ENCODE measurements at regions not wholly inside any gene's neighbourhood (a gene's known extent, or its start where the extent isn't known, plus 50 kb on each side); places are given as distances from the start of the nearest gene placed in this dataset.

DNA sequence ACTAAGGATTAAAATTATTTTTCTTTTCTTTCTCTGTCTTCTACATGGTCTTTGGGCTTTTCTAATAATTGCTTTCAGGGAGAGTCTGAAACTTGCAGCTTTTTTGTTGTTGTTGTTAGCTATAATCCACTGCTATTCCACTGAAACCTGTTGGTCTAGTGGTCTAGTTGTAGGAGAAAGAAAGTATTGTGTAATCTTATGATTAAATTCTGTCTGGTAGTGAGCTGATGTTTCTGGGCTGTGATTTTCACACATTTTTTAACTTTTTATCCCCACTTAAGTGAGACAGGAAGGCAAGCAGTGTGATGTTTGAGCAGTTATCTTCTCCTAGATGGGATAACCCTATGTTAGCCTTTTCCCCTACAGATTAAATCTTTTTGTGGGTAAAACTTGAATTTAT, 825.2 kb downstream of the PCDH7 start:
- FAIRE-seq: no peak

DNA sequence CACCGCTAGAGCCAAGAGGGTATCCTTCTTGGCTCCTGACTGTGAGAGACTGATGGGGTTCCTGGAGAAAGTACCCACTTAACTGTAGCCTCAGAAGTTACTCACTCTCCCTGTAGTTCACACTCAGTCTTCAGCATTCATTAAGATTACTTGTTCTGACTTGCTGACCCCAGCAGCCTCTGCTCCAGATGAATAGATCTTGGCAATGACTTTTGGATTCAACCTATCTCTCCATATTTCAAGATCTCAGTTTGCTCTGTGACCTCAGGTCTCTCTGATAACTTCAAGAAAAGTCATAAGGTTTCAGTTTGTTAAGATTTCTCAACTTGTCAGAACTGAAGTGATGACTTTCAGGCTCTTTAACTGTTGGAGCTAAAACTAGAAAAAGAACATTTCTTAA, 825.6 kb downstream of the PCDH7 start:
- FAIRE-seq: no peak

DNA sequence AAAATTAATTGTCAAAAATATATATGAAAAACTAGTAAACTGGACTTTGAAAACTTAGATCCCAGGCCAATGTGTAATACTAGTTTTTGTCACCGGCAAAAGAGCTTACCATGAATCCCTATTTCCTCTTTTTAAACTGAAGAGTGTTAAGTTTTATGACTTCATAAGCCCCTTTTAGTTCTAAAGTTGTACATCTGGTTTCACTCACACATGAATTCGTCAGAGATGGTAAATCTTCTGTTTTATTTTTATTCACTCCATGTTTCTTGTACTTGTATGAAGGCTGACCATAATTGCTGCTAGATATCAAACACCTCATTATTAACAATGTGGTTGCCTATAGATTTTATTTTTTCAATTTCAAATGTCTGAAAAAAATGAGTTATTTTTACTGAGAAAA, 827.9 kb downstream of the PCDH7 start:
- FAIRE-seq: peak; percentile 90

DNA sequence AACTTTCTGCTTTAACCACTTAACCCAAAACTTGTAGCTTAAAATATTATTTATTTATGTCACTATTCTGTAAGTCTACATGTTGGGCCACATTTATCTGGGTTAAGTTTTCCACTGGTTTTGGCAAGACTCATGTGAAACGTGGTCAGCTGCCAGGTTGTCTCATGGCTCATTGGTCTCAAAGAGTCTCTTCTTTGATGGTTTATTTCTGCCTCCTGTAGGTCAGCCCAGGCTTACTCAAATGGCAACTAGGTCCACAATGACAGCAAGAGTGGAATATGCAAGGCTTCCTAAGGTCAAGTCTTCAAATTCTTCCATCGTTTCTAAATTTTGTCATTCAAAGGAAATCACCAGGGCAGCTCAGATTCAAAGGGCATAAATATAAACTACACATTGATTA, 828.7 kb downstream of the PCDH7 start:
- no peak for FAIRE-seq

DNA sequence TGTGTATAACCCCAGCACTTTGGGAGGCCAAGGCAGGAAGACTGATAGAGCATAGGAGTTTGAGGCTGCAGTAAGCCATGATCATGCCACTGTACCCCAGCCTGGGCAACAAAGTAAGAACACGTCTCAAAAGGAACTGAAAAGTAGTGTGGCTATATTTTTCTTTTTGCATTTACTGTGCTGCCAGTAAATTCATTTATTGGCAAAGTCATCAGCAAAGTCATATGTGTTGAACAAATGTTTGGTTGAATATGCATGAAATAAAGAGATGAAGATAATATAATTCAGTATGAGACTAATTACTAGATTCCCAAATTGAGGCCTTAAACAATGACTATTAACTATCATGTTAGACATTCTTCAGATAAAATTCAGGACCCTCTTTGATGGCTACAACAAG, 829.1 kb downstream of the PCDH7 start:
- FAIRE-seq: no peak

DNA sequence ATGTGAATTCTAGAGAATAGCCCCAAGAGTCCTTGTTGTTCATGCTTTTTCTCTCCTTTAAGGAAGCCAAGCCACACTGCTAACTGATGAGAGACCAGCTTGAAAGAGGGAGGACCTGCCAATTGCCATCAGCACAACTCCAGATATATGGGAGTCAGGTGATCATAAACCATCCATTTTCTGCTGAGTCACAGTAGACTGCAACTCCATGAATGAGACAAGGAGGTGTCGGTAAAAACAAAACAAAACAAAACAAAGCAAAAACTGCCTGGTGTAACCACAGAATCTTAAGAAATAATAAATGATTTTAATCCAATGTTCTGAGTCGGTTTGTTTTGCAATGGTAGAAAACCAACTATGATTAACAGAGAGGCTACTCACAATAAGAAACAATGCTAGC, 837.3 kb downstream of the PCDH7 start:
- no peak for FAIRE-seq

DNA sequence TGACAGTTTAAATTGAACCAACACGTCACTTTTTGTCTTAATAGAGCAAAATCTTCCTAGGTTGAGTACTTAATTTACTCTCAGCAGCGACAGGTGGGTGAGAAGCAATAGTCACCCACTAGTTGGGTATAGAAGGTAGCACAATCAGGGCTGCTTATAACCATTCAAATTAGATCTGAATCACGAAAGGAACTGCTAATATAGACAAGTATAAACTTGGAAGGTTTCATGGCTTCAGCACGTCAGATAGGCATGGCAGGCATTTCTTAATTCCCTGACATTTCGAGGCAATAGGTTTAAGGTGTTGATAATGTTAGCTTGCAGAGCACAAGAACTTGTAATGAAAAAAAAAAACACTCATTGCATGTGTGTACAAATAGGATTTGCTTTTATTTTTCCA, 853.4 kb downstream of the PCDH7 start:
- FAIRE-seq: no peak

DNA sequence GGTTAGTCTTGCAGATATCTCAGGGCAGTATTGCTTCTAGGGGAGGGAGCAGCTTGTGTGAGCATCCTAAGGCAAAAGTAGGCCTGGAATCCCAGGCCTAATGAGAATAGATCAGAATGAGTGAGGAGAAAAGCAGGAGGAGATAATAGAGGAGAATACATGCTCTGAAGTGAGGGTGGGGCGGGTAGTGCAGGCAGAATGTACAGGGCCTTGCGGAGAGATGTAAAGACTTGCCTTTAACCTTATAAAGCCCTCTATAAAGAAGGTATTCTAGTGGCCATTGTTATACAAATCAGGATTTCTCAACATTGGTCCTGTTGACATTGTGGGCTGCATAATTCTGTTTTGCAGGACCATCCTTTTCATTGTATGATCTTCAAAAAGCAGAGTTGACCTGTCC, 855.3 kb downstream of the PCDH7 start:
- no peak for FAIRE-seq

DNA sequence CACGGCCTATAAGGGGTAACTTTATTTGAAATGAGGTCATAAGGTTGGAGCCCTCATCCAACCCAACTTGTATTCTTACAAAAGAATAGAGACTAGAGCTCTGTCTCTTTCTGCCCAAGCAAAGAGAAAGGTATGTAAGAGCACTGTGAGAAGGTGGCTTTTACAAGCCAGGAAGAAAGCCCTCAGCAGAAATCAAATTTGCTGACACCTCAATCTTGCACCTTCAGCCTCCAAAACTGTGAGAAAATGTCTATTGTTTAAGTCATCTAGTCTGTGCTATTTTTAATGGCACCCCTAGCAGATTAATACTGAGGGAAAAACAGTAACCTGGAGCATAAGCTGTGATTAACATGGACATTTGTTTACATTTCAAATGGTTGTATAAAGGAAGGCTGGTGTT, 860.7 kb downstream of the PCDH7 start:
- no peak for FAIRE-seq

DNA sequence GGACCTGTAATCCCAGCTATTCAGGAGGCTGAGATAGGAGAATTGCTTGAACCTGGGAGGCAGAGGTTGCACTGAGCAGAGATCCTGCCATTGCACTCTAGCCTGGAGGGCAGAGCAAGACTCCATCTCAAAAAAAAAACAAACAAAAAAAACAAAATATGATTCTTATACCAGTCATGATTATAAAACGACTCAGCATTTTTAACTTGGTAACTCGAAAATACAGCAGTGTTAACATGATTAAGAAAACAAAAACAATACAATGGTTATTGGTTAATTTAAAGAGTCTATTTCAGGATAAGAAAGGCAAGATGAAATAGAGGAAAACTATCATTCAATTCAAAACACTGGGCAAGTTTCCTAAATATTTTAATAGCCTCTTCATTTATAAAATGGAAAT, 865.3 kb downstream of the PCDH7 start:
- FAIRE-seq: no peak

DNA sequence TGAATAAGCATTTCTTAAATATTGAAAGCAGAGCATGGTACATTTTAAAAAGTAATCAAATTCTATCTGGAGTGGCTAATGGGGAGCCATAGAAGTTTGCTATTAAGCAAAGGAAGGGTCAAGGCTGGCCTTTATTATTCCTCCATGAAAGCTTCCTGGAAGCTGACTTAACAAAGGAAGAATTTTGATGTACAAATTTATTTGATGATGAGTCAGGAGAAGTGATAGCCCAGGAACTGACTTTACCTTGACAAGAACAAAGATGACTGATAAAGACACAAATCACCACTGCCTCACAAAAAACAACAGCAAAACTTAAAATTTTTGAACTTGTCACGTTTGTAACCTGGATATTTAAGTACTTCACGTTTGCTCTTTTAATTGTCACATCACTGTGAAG, 872.1 kb downstream of the PCDH7 start:
- FAIRE-seq: no peak

DNA sequence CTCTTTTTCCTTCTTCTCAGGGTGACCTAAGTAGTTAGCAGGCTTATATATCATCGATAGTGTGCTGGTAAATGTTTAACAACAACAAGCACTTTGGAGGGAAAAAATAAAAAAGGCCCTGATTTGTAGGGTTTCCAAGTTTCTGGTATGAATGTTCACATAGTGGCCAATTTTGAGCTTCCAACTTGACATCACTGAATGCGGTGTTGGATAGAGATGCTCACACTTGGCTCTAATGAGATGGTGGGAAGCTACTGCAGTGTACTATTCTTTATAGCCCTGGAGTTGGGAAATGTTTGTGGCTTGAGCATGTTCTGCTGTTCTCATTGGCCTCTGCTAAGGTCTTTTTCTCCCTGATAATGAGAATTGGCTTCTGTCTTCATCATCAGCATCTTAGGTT, 875.3 kb downstream of the PCDH7 start:
- no peak for FAIRE-seq

DNA sequence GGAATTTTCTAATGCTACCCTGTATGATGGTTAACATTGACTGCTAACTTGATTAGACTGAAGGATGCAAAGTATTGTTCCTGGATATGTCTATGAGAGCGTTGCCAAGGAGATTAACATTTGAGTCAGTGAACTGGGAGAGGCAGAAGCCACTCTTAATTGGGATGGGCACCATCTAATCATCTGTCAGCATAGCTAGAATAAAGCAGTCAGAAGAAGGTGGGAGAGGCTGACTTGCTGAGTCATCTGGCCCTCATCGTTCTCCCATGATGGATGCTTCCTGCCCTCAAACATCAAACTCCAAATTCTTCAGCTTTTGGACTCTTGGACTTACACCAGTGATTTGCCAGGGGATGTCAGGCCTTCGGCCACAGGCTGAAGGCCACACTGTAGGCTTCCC, 878.5 kb downstream of the PCDH7 start:
- no peak for FAIRE-seq

DNA sequence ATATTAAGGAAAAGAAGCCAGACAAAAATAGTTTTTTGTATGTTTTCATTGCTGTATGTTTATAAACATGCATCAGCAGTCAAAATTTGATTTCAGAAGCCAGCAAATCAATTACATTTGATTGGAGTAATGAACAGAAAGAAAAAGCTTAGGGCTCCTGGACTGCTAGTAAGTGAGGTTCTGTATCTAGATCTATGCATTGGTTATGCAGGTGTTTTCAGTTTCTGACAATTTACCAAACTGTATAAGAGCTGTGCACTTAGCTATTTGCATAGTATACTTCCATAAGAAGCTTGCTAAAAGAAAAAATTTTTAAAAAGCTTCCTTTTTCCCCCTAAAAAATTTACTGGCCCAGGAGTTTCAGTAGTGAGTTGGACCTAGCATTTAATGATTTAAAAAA, 881.6 kb downstream of the PCDH7 start:
- no peak for FAIRE-seq

DNA sequence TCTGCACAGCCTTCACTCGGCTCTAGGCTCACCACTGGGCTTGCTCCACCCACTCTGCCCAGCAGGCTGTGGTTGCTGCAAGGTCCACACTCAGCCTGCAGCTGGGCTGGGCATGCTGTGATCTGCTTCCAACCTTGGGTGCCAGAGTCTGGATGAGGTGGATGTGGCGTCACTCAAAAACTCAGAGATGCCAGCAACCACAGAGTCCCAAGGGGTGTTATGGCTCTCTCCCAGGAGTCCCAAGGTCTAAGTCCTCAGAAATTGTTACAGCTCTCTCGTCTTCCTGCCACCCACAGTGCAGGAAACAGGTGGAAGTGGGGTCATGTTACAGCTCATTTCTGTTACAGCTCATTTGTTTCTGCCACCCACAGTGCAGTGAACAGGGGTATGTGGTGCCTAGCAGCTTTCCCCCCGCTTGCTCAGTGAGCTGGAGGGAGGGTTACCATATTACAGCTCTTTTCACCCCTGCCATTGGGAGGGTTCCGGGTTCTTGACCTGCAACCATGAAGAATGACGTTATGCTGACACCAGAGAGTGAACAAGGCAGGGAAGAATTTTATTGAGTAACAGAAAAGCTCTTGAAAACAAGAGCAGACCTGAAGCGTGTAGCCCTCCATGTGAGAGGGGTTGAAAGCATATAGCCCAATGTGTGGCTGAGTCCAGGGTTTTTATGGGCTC, 893.9 kb downstream of the PCDH7 start:
- no peak for FAIRE-seq

DNA sequence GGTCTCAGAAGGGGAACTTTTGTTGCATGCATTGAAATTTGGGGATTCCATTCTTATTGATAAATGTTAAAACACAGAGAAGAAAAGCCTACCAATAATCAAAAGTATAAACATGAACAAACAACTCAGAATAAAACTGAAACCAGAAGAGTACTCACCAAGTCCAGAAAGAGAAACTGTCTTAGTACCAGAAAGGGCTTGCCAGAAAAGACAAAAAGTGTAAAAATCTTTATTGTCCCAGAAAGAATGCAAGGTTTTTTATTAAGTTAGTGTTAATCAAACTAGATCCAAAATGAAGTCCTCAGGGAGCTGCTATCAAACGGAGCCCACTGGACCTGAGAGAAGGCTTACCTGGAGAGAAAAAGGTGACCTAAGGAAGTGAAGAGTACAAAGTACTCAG, 897.5 kb downstream of the PCDH7 start:
- FAIRE-seq: no peak

DNA sequence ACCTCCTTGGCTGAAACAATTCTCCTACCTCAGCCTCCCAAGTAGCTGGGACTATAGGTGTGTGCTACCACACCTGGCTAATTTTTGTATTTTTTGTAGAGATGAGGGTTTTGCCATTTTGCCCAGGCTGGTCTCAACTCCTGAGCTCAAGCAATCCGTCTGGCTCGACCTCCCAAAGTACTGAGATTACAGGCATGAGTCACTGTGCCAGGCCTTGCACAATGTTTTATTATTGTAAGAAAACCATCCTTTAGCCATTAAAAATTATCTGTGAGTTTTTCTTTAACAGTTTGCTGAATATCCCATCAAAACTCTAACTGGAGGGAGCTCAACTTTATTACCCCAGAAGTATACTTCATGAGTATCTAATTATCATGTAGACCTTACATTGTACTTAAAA, 900.3 kb downstream of the PCDH7 start:
- no peak for FAIRE-seq

DNA sequence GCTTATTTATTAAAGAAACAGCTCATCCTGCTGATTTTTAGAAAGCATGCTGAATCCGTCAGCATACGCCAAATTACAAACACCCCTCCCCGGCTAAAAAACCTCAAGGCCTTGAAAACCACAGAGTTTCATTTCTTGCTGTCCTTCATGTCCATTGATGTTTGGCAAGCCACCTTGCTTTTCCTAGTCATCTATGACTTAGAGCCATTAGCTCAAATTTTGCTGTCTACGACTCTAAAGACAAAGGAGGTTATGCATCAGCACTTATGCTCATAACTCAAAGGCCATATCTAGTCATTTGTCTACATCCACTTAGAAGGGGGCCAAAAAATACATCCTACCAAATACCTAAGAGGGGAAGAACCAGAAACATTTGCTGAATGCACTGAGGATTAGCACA, 925.1 kb downstream of the PCDH7 start:
- FAIRE-seq: no peak

DNA sequence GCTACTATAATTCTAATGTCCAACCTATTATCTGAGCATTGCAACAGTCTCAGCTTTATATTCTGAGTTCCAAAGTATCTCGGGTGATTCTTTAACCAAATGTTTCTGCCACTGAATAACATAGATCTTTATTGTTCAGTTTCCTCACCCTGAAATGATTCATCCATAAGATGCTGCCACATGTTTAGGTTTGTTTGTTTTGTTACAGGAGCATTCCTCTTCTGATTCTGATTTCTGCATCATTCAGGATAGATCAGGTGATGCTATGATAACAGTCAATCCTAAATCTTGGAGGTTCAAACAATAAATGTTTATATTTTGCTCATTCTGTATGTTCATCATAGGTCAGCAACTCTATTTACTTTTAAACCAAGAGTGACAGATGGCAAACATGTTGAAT, 927.6 kb downstream of the PCDH7 start:
- no peak for FAIRE-seq

DNA sequence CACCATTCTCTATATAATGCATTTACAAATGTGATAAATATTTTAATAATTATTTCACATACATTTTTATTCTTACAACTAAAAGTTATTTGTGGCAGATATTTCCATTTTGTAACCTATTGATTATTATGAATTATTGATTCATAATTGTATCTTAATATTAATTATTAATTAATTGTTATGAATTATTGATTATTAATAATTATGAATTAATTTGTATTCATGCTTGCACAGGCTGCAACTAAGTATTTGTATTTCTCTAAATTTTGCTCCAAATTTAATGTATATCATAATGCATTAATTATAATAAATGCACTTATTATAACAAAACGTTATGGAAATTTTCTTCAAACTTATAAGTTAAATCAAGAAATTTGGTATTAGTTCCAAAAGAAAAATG, 929.7 kb downstream of the PCDH7 start:
- peak; percentile 53 for FAIRE-seq

DNA sequence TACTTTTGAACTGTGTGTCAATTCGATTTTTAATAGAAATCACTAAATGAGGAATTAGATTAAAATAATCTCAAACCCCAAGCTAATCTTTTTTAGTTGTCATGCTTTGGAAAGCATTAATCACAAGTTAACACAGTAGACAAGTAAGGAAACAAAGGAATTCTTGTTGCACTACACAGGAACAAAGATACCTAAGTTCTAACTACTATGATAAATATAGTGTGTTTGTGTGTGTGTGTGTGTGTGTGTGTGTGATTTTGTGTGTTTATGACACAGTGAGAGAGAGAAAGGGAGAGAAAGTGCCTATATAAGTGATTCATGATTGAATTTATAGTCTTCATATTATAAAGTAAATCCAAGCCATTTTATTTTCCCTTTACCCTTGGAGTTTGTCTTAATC, 931.4 kb downstream of the PCDH7 start:
- FAIRE-seq: no peak

DNA sequence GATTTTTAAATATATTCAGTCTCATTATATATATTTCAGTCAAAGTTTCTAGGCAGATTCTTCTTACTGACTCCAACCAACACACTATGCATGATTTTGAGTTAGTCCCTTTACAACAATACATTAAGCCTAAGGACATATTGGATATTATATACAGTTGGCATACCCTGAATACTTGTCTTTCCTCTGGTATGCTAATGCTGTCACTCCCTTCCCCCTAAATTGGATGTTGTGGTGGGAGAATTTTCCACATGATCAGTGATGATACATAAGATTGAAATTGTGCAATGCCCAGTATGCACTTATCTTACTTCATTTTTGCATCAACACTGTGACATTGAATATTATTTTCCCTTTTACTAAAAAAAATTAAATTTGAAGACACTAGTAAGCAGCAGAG, 935.2 kb downstream of the PCDH7 start:
- FAIRE-seq: no peak

DNA sequence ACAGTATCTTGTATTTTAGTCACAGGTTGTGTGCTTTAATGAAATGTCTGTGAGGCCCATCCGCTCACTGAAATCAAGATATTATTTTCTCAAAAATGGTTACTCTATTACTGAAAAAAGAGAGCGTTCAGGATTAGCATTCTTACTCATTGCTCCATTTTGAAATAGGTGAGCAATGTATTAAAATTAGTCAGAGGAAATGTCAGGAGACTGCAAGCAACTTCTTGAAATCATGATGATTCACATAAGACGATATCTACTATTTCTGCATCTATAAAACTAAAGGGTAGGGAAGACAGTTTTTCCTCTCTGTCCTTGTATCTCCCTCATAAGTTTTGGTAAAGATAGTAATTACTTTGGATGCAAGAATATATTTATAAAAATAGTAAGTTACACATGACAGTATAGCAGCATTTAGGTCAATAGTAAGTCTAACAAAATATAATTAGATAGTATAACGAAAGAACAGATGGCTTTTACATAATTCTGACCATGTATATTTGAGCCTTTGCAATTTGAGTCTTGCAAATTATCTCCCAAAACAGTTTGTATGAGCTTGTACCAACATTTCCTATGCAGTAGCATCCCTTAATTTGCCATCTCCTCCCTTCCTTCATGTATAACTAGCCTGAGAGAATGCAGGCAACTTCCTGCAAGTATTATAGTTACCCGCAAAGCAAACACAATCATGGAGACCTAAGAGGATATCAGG, 937.8 kb downstream of the PCDH7 start:
- no peak for FAIRE-seq

DNA sequence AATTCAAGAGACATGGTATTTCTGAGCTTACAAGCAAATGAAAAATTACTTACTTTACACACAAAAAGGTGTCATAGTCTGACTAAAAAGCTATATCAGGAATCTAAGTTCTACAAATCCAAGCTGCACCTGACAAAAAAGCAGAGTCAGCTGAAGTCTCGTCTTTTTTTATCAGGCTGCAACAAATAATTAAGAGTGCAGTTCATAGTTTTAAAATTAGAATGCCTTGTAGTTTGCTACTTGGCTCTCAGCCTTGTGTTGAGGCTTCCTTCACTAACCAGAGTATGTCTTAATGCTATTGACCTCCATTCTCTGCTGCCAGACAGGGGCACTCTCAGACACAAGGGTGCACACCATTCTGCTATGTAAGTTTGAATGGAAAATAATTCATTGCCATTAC, 940.7 kb downstream of the PCDH7 start:
- FAIRE-seq: no peak

DNA sequence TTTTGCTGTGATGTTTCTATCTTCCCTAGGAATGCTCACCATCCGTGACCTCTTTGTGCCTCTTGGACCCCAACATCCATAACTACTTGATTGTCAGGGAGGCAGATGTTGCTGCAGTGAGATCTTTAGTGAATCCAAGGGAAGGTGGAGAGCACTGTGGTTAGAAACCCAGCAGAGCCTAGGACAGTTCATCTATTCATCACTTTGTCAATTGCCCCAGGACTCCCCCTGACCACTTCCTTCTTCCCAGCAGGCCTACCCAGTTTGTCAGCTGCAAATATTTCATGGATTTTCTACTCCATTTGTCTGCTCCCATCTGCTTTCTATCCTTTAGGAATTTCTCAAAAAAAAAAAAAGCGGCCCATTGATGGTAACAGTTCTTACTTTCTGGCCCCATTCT, 942.8 kb downstream of the PCDH7 start:
- no peak for FAIRE-seq

Data from endometrium (tissue), 2 donors.